GM13976 (cell line): ENCODE measurements at regions not wholly inside any gene's neighbourhood (a gene's known extent, or its start where the extent isn't known, plus 50 kb on each side); places are given as distances from the start of the nearest gene placed in this dataset.

ENCODE experiments used
- DNase-seq: peaks from one replicate; pipeline ENCODE4 v3.0.0; 2012; ENCODE audit warnings: low spot score
- CTCF ChIP-seq: IDR thresholded peaks from 2 replicates; pipeline ENCODE4 v1.5.1; 2012; ENCODE audit warnings: borderline replicate concordance, mild to moderate bottlenecking; ENCODE audit not compliant: insufficient read depth; ENCODE audit errors: extremely low read depth, missing control alignments, control extremely low read depth
- in situ Hi-C: fragments of 300-500 bp; cut with MboI; formaldehyde crosslinking; loops from one replicate; pipeline ENCODE4 v1.12.0; 2022; ENCODE audit warnings: low sequenced_read_pairs, mixed read lengths, inconsistent platforms; ENCODE audit not compliant: unreplicated experiment

GRCh38 chr16:74200921-74201320 is 95.7 kb upstream of the PSMD7 start:
- TF ChIP-seq CTCF = no peak
- in situ Hi-C loops = no loop called here
- DNase-seq = no peak

- no peak for DNase-seq
- in situ Hi-C loops = no loop called here
- TF ChIP-seq CTCF = no peak
Measured at GRCh38 chr16:74199842-74200124, 96.8 kb upstream of the PSMD7 start.

GRCh38 chr16:74199066-74199841 is 97.4 kb upstream of the PSMD7 start:
- no peak for DNase-seq
- in situ Hi-C loops = no loop called here
- no peak for TF ChIP-seq CTCF

- in situ Hi-C loops = no loop called here
Measured at GRCh38 chr16:74192281-74192797, 104.3 kb upstream of the PSMD7 start.

GRCh38 chr16:74190292-74190691 is 106.3 kb upstream of the PSMD7 start:
- no peak for DNase-seq
- in situ Hi-C loops = no loop called here
- TF ChIP-seq CTCF = no peak

More at GRCh38 chr16:74192281-74192797, 104.3 kb upstream of the PSMD7 start:
- TF ChIP-seq CTCF = no peak
- DNase-seq = no peak

- in situ Hi-C loops = no loop called here
- DNase-seq = no peak
- TF ChIP-seq CTCF = no peak
Measured at GRCh38 chr16:74188856-74189255, 107.8 kb upstream of the PSMD7 start.
